BJ (cell line): ENCODE measurements at regions not wholly inside any gene's neighbourhood (a gene's known extent, or its start where the extent isn't known, plus 50 kb on each side); places are given as distances from the start of the nearest gene placed in this dataset.

Experiments
- CTCF ChIA-PET: fragments of 350-600 bp; formaldehyde crosslinking; extraction: SDS; loops from one replicate; lab custom pipeline; 2021; ENCODE audit warnings: antibody characterized with exemption, inconsistent platforms; lab: Yijun Ruan, JAX
- POLR2A ChIA-PET: fragments of 300-600 bp; sonication (Branson Sonifier 250); formaldehyde crosslinking; extraction: SDS; loops from one replicate; lab custom pipeline; 2021; ENCODE audit warnings: antibody characterized with exemption; lab: Charles Lee
- DNase-seq: peaks from one replicate; pipeline ENCODE4 v3.0.0-alpha.2; 2011; ENCODE audit warnings: low read depth
- H3K27me3 ChIP-seq: 2 replicates; pipeline ENCODE4 v1.6.0; 2011; ENCODE audit warnings: low read length; ENCODE audit not compliant: control insufficient read depth, insufficient read depth
- H3K36me3 ChIP-seq: 2 replicates; pipeline ENCODE4 v1.5.1; 2011; ENCODE audit warnings: low read length; ENCODE audit not compliant: control insufficient read depth, insufficient read depth
- H3K4me3 ChIP-seq: 2 replicates; pipeline ENCODE4 v1.5.1; 2011; ENCODE audit warnings: low read depth, mild to moderate bottlenecking, control low read depth, low read length
- CTCF ChIP-seq: IDR thresholded peaks from 2 replicates; pipeline ENCODE4 v1.5.1; 2011; ENCODE audit warnings: low read depth, mild to moderate bottlenecking, control low read depth, inconsistent platforms, low read length, moderate library complexity; ENCODE audit not compliant: insufficient read depth

- Histone ChIP-seq H3K4me3 (no peak overlapping the region), H3K27me3 (no peaks in the 10 kb centered on the region), H3K36me3 (no peaks in the 10 kb centered on the region)
- no peak for DNase-seq
- CTCF ChIA-PET: no interaction called here
- no peak for TF ChIP-seq CTCF
- POLR2A ChIA-PET: no interaction called here
Measured at GRCh38 chr4:18342847-18343246, 321.3 kb upstream of the LCORL start.

- ChIA-PET CTCF (no interaction called here), POLR2A (no interaction called here)
- H3K4me3 ChIP-seq: no peak overlapping the region
- no peak for DNase-seq
- no peaks in the 10 kb centered on the region for H3K36me3 ChIP-seq
- TF ChIP-seq CTCF: no peak
- no peaks in the 10 kb centered on the region for H3K27me3 ChIP-seq
Measured at GRCh38 chr4:18321956-18322530, 300.5 kb upstream of the LCORL start.

GRCh38 chr4:18319431-18319830 is 297.9 kb upstream of the LCORL start:
- no peak overlapping the region for H3K4me3 ChIP-seq
- CTCF ChIA-PET: no interaction called here
- TF ChIP-seq CTCF: no peak

GRCh38 chr4:18318682-18319388 is 297.3 kb upstream of the LCORL start:
- ChIA-PET POLR2A (no interaction called here), CTCF (no interaction called here)
- TF ChIP-seq CTCF: no peak
- no peaks in the 10 kb centered on the region for H3K36me3 ChIP-seq
- DNase-seq: no peak
- no peaks in the 10 kb centered on the region for H3K27me3 ChIP-seq
- no peak overlapping the region for H3K4me3 ChIP-seq

More at GRCh38 chr4:18319431-18319830, 297.9 kb upstream of the LCORL start:
- DNase-seq: no peak
- no peaks in the 10 kb centered on the region for H3K36me3 ChIP-seq
- POLR2A ChIA-PET: no interaction called here
- no peaks in the 10 kb centered on the region for H3K27me3 ChIP-seq

GRCh38 chr4:18314731-18315130 is 293.2 kb upstream of the LCORL start:
- CTCF ChIA-PET: no interaction called here
- no peak for DNase-seq
- Histone ChIP-seq H3K27me3 (no peaks in the 10 kb centered on the region), H3K36me3 (no peaks in the 10 kb centered on the region), H3K4me3 (no peak overlapping the region)
- POLR2A ChIA-PET: no interaction called here
- no peak for TF ChIP-seq CTCF
